DND-41 (cell line): ENCODE measurements at regions not wholly inside any gene's neighbourhood (a gene's known extent, or its start where the extent isn't known, plus 50 kb on each side); places are given as distances from the start of the nearest gene placed in this dataset.

Experiments used
- ATAC-seq: fragments of 200-7000 bp; cut with Tn5 transposase; 3 replicates; pipeline ENCODE4 v1.9.1; 2021; ENCODE audit warnings: low read depth; ENCODE audit not compliant: insufficient read depth
- DNase-seq: peaks from one replicate; pipeline ENCODE4 v3.0.0-alpha.2; 2020
- H2AFZ ChIP-seq: 2 replicates; pipeline ENCODE4 v1.6.0; 2012; ENCODE audit warnings: low read depth, low read length
- H3K27ac ChIP-seq: 2 replicates; pipeline ENCODE4 v1.5.1; 2012; ENCODE audit warnings: low read length, inconsistent platforms
- H3K27me3 ChIP-seq: fragments of 200-600 bp; sonication (generic); 2 replicates; pipeline ENCODE4 v1.6.0; 2012; ENCODE audit warnings: low read length, mild to moderate bottlenecking, inconsistent platforms; ENCODE audit not compliant: insufficient read depth, poor library complexity
- H3K36me3 ChIP-seq: 2 replicates; pipeline ENCODE4 v1.5.1; 2012; ENCODE audit warnings: low read length, inconsistent platforms; ENCODE audit not compliant: insufficient read depth
- H3K4me1 ChIP-seq: 2 replicates; pipeline ENCODE4 v1.5.1; 2012; ENCODE audit warnings: mild to moderate bottlenecking, low read length; ENCODE audit not compliant: insufficient read depth
- H3K4me2 ChIP-seq: 2 replicates; pipeline ENCODE4 v1.6.0; 2012; ENCODE audit warnings: mild to moderate bottlenecking, moderate library complexity, low read length, inconsistent platforms; ENCODE audit not compliant: insufficient read depth
- H3K4me3 ChIP-seq, 2 experiments: fragments of 200-600 bp in 1 of 2; shearing (Covaris generic) in 1 of 2; 2 replicates each; pipeline ENCODE4 v1.5.1; 2012 to 2016; ENCODE audit warnings: inconsistent platforms in 2 of 2, low read length in 2 of 2, mild to moderate bottlenecking in 2 of 2, low read depth in 1 of 2, moderate library complexity in 1 of 2
- H3K79me2 ChIP-seq: 2 replicates; pipeline ENCODE4 v1.6.0; 2012; ENCODE audit warnings: low read length, inconsistent platforms; ENCODE audit not compliant: insufficient read depth
- H3K9ac ChIP-seq: 2 replicates; pipeline ENCODE4 v1.6.0; 2012; ENCODE audit warnings: low read depth, mild to moderate bottlenecking, inconsistent platforms, low read length, moderate library complexity
- H3K9me3 ChIP-seq: 2 replicates; pipeline ENCODE4 v1.5.1; 2012; ENCODE audit warnings: low read length, moderate library complexity, mild to moderate bottlenecking, inconsistent platforms; ENCODE audit not compliant: insufficient read depth, severe bottlenecking
- H4K20me1 ChIP-seq: 2 replicates; pipeline ENCODE4 v1.6.0; 2012; ENCODE audit warnings: low read length; ENCODE audit not compliant: insufficient read depth
- CTCF ChIP-seq: IDR thresholded peaks from 2 replicates; pipeline ENCODE4 v1.5.1; 2012; ENCODE audit warnings: borderline replicate concordance, low read length, moderate library complexity, mild to moderate bottlenecking; ENCODE audit not compliant: poor library complexity, severe bottlenecking; ENCODE audit errors: extremely low read depth
- EZH2 ChIP-seq: IDR thresholded peaks from 3 replicates; pipeline ENCODE4 v1.6.1; 2012; ENCODE audit warnings: borderline replicate concordance, low read depth, mild to moderate bottlenecking, moderate library complexity, low read length, inconsistent platforms; ENCODE audit not compliant: severe bottlenecking

- Histone ChIP-seq H3K27ac (no peak overlapping the region), H3K4me1 (no peaks in the 10 kb centered on the region), H3K4me3 (no peak overlapping the region), H4K20me1 (no peaks in the 10 kb centered on the region), H3K79me2 (no peaks in the 10 kb centered on the region), H3K27me3 (no peaks in the 10 kb centered on the region), H3K36me3 (no peaks in the 10 kb centered on the region), H2AFZ (no peak overlapping the region), H3K4me2 (no peak overlapping the region), H3K9me3 (no peaks in the 10 kb centered on the region), H3K9ac (no peak overlapping the region)
- ATAC-seq (no peak), DNase-seq (no peak)
- TF ChIP-seq EZH2 (no peak), CTCF (no peak)
These were observed 269.2 kb upstream of the HDAC4 start for GRCh38 chr2:239669899-239670460.

GRCh38 chr2:239669181-239669898 lies 268.5 kb upstream of the HDAC4 start:
- Histone ChIP-seq H3K9me3 (no peaks in the 10 kb centered on the region), H3K27me3 (no peaks in the 10 kb centered on the region), H3K4me3 (no peak overlapping the region), H3K27ac (no peak overlapping the region), H4K20me1 (no peaks in the 10 kb centered on the region), H3K4me1 (no peaks in the 10 kb centered on the region), H3K36me3 (no peaks in the 10 kb centered on the region), H3K79me2 (no peaks in the 10 kb centered on the region), H3K9ac (no peak overlapping the region), H3K4me2 (no peak overlapping the region), H2AFZ (no peak overlapping the region)
- no peak for TF ChIP-seq CTCF
- no peak for TF ChIP-seq EZH2
- ATAC-seq: peak; percentile 15; the same call in 1 of the 3 replicates
- DNase-seq: no peak

GRCh38 chr2:239668651-239669050 lies 267.8 kb upstream of the HDAC4 start:
- H3K36me3 ChIP-seq: no peaks in the 10 kb centered on the region
- ATAC-seq (no peak), DNase-seq (no peak)
- H3K27ac ChIP-seq: no peak overlapping the region
- no peaks in the 10 kb centered on the region for H3K79me2 ChIP-seq
- no peaks in the 10 kb centered on the region for H3K27me3 ChIP-seq
- H4K20me1 ChIP-seq: no peaks in the 10 kb centered on the region
- no peak overlapping the region for H3K4me3 ChIP-seq
- H3K4me2 ChIP-seq: no peak overlapping the region
- H3K9ac ChIP-seq: no peak overlapping the region
- no peaks in the 10 kb centered on the region for H3K9me3 ChIP-seq
- no peak for TF ChIP-seq CTCF
- TF ChIP-seq EZH2: no peak
- H3K4me1 ChIP-seq: peaks cover 1% of the 10 kb centered on the region
- H2AFZ ChIP-seq: no peak overlapping the region
